Stomach (tissue), 8 donors: ENCODE measurements at regions not wholly inside any gene's neighbourhood (a gene's known extent, or its start where the extent isn't known, plus 50 kb on each side); places are given as distances from the start of the nearest gene placed in this dataset.

Experiments
- DNase-seq, 2 donors: peaks; one replicate each; pipeline versions ENCODE4 v3.0.0 to v3.0.0-alpha.2; 2013 to 2019
- H3K27ac ChIP-seq, 5 donors: fragments of 200-600 bp in 4 of 5; sonication (generic) in 4 of 5; one replicate each; pipeline ENCODE4 v1.5.1; 2013 to 2019; ENCODE audit warnings: mild to moderate bottlenecking in 1 of 5, moderate library complexity in 1 of 5
- H3K27me3 ChIP-seq, 3 donors: fragments of 200-600 bp; sonication (generic); one replicate each; pipeline ENCODE4 v1.5.1; 2017 to 2019; ENCODE audit warnings: mixed run types in 1 of 3
- H3K36me3 ChIP-seq, 4 donors: fragments of 200-600 bp; sonication (generic); 1 replicate in 3 of 4; 2 replicates in 1 of 4; pipeline ENCODE4 v1.5.1; 2016 to 2019
- H3K4me1 ChIP-seq, 4 donors: fragments of 200-600 bp; sonication (generic); one replicate each; pipeline ENCODE4 v1.5.1; 2016 to 2019
- H3K4me3 ChIP-seq, 4 donors: fragments of 200-600 bp; sonication (generic) in 3 of 4; one replicate each; pipeline ENCODE4 v1.5.1; 2016 to 2019; ENCODE audit warnings: mild to moderate bottlenecking in 1 of 4
- H3K9me3 ChIP-seq, 4 donors: fragments of 200-600 bp; sonication (generic); one replicate each; pipeline ENCODE4 v1.5.1; 2016 to 2019
- EP300 ChIP-seq: sonication (generic); formaldehyde crosslinking; IDR thresholded peaks from one replicate; pipeline ENCODE4 v1.6.1; 2017; ENCODE audit warnings: antibody characterized with exemption
- POLR2A ChIP-seq, 4 donors: fragments of 450-650 bp; IDR thresholded peaks; one replicate each; pipeline ENCODE4 v1.6.1; 2016; ENCODE audit warnings: antibody characterized with exemption in 4 of 4, control low read depth in 2 of 4, mild to moderate bottlenecking in 1 of 4, moderate library complexity in 1 of 4
- POLR2AphosphoS5 ChIP-seq, 3 donors: sonication (generic); formaldehyde crosslinking; IDR thresholded peaks; one replicate each; pipeline ENCODE4 v1.6.1; 2016; ENCODE audit warnings: antibody characterized with exemption in 3 of 3
- WGBS, 5 donors: extraction: QIAGEN DNeasy Blood & Tissue Kit in 3 of 5; methylation state at CpG; one replicate each; pipeline versions ENCODE4 v1.1.5 to v1.1.7; 2013 to 2018; 5-methylcytosine and 5-hydroxymethylcytosine counted together
- intact Hi-C: fragments of 100-400 bp; cut with DNase I; formaldehyde crosslinking; loops from one replicate; pipeline ENCODE4 v1.15.1; 2023; ENCODE audit warnings: low total_unique reads
- TF ChIP-seq, protein P1 (sequence below), 7 experiments: fragments of 450-650 bp in 4 of 7; fragments of 200-600 bp in 3 of 7; sonication (generic) in 3 of 7; IDR thresholded peaks; one replicate each; pipeline ENCODE4 v1.5.1; 2016 to 2019; ENCODE audit warnings: antibody characterized with exemption in 7 of 7, control low read depth in 2 of 7, mild to moderate bottlenecking in 1 of 7
- donor health status: healthy with polysubstance abuse.
- donor health status: Bipolar disorder and iron deficiency.
- donor health status: healthy.

DNA sequence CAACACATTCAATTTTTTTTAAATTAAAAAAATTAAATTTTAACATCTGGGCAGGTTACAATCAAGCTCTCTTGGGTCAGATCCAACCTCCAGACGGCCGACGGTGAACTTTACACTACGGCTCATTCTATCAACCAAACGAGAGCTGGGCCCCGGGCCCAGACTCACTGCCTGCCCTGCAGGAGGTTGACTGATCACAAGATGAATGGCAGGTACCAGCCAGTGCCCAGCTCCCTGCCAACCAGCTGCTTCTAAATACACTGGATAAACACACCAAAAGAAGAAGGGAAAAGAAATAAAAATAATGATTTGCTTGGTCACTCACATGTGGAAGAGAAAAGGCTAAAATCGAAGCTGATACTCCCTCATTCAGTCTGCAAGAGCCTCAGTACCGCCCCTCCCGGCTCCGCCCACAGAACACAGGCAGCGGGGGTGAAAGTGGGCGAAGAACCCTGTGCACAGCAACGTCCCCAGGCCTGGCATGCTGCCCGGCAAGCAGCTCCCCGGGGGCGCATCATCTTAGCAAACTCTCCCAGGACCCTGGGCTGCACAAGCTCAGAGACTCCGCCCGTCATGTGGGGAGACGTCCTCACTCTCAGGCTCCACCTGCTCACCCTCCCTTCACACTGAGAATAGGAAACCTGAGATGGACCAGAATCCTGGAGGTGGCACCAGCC, 303.4 kb downstream of the SHANK2 start:
- DNase-seq, result peak in 1 of 2 donors; percentile 74
- no peak overlapping the region for H3K27ac ChIP-seq
- peaks cover 0 to 6% (median 1%) of the 10 kb centered on the region in 4 donors for H3K9me3 ChIP-seq
- WGBS, 5 donors, result 41 to 53% (median 44%) methylated on average over 17 to 19 of the region's 19 CpGs
- H3K27me3 ChIP-seq, result no peaks in the 10 kb centered on the region
- intact Hi-C loops, result no loop called here
- peaks cover 0 to 10% (median 3%) of the 10 kb centered on the region in 4 donors for H3K4me1 ChIP-seq
- H3K4me3 ChIP-seq, result no peak overlapping the region
- no peaks in the 10 kb centered on the region for H3K36me3 ChIP-seq
- TF ChIP-seq EP300, result no peak
- TF ChIP-seq POLR2A (IDR thresholded peaks at IDR 0.05), result no peak
- TF ChIP-seq, protein P1, sequence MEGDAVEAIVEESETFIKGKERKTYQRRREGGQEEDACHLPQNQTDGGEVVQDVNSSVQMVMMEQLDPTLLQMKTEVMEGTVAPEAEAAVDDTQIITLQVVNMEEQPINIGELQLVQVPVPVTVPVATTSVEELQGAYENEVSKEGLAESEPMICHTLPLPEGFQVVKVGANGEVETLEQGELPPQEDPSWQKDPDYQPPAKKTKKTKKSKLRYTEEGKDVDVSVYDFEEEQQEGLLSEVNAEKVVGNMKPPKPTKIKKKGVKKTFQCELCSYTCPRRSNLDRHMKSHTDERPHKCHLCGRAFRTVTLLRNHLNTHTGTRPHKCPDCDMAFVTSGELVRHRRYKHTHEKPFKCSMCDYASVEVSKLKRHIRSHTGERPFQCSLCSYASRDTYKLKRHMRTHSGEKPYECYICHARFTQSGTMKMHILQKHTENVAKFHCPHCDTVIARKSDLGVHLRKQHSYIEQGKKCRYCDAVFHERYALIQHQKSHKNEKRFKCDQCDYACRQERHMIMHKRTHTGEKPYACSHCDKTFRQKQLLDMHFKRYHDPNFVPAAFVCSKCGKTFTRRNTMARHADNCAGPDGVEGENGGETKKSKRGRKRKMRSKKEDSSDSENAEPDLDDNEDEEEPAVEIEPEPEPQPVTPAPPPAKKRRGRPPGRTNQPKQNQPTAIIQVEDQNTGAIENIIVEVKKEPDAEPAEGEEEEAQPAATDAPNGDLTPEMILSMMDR (IDR thresholded peaks at IDR 0.05), result no peak
- TF ChIP-seq POLR2AphosphoS5 (IDR thresholded peaks at IDR 0.05), result no peak

DNA sequence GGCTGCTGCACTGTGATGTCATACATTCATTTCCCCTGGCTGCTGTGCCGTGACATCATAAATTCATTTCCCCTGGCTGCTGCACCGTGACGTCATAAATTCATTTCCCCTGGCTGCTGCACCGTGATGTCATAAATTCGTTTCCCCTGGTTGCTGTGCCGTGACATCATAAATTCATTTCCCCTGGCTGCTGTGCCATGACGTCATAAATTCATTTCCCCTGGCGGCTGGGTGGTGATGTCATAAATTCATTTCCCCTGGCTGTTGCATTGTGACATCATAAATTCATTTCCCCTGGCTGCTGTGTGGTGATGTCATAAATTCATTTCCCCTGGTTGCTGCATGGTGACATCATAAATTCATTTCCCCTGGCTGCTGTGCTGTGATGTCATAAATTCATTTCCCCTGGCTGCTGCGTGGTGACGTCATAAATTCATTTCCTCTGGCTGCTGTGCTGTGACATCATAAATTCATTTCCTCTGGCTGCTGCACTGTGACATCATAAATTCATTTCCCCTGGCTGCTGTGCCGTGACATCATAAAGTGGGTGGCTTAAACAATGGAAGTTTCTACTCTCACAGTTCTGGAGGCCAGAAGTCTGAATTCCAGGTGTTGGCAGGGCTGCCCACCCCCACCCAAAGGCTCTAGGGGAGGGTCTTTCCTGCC, 301.1 kb downstream of the SHANK2 start:
- no peaks in the 10 kb centered on the region for H3K36me3 ChIP-seq
- H3K27ac ChIP-seq, result no peak overlapping the region
- H3K27me3 ChIP-seq, result no peaks in the 10 kb centered on the region
- no peak overlapping the region for H3K4me3 ChIP-seq
- intact Hi-C loops, result no loop called here
- H3K4me1 ChIP-seq, result peaks cover 0 to 10% (median 3%) of the 10 kb centered on the region in 4 donors
- no peaks in the 10 kb centered on the region for H3K9me3 ChIP-seq
- WGBS, 5 donors, result 82 to 92% (median 88%) methylated on average over 11 of the region's 11 CpGs
- no peak for DNase-seq
- no peak for TF ChIP-seq POLR2AphosphoS5 (IDR thresholded peaks at IDR 0.05)
- TF ChIP-seq, protein P1 (IDR thresholded peaks at IDR 0.05), result no peak
- no peak for TF ChIP-seq POLR2A (IDR thresholded peaks at IDR 0.05)
- TF ChIP-seq EP300, result no peak

GRCh38 chr11:70952191-70952590, 300.2 kb downstream of the SHANK2 start:
- Histone ChIP-seq H3K4me1 (peaks cover 0 to 10% (median 3%) of the 10 kb centered on the region in 4 donors), H3K27me3 (no peaks in the 10 kb centered on the region), H3K36me3 (no peaks in the 10 kb centered on the region), H3K27ac (no peak overlapping the region), H3K4me3 (no peak overlapping the region), H3K9me3 (no peaks in the 10 kb centered on the region)
- TF ChIP-seq POLR2A (IDR thresholded peaks at IDR 0.05), result no peak
- TF ChIP-seq, protein P1 (IDR thresholded peaks at IDR 0.05), result no peak
- TF ChIP-seq POLR2AphosphoS5 (IDR thresholded peaks at IDR 0.05), result no peak
- TF ChIP-seq EP300, result no peak
- peak in 1 of 2 donors; percentile 45 for DNase-seq
- intact Hi-C loops, result no loop called here
- 69 to 86% (median 76%) methylated on average over 8 of the region's 8 CpGs for WGBS, 5 donors

DNA sequence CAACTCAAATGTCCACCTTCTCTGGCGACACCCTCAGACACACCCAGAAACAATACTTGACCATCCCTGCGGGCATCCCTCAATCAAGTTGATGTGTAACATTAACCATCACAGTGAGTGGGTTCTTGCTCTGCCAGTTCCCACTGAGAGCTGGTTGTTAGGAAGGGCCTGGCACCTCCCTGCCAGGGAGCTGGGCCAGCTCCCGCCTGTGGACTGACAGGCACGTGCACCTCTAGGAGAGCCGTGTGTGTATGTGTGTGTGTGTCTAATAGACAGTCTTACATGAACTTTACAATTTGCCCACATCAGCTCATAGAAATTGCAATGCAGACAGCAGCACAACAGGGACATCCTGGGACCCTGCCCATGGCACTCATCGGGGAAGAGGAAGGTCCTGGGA, 298.7 kb downstream of the SHANK2 start:
- TF ChIP-seq POLR2AphosphoS5 (IDR thresholded peaks at IDR 0.05) (no peak), POLR2A (IDR thresholded peaks at IDR 0.05) (no peak), EP300 (no peak)
- TF ChIP-seq, protein P1 (IDR thresholded peaks at IDR 0.05), result no peak
- intact Hi-C loops, result no loop called here
- WGBS, 5 donors, result 63 to 76% (median 73%) methylated on average over 4 to 6 of the region's 6 CpGs

More for the DNA sequence above, 298.7 kb downstream of the SHANK2 start:
- H3K36me3 ChIP-seq, result no peaks in the 10 kb centered on the region
- H3K27ac ChIP-seq, result no peak overlapping the region
- H3K9me3 ChIP-seq, result no peaks in the 10 kb centered on the region
- H3K27me3 ChIP-seq, result no peaks in the 10 kb centered on the region
- peaks cover 0 to 7% (median 3%) of the 10 kb centered on the region in 4 donors for H3K4me1 ChIP-seq
- H3K4me3 ChIP-seq, result no peak overlapping the region
- no peak for DNase-seq
